Right lobe of liver (tissue), 4 donors: ENCODE measurements at regions not wholly inside any gene's neighbourhood (a gene's known extent, or its start where the extent isn't known, plus 50 kb on each side); places are given as distances from the start of the nearest gene placed in this dataset.

Experiments used
- CTCF ChIP-seq, 4 donors: fragments of 200-600 bp in 3 of 4; fragments of 450-650 bp in 1 of 4; IDR thresholded peaks; one replicate each; pipeline versions ENCODE4 v1.5.1 to v1.8.0; 2016 to 2022; ENCODE audit warnings: antibody characterized with exemption in 4 of 4, mild to moderate bottlenecking in 2 of 4
- POLR2A ChIP-seq: fragments of 450-650 bp; IDR thresholded peaks from one replicate; pipeline ENCODE4 v1.6.1; 2017; ENCODE audit warnings: antibody characterized with exemption, mild to moderate bottlenecking
- donor health status: DM: no; HTN: no; CAD: no.
- donor health status: DM: no; HTN: no; CAD: no.
- donor health status: DM: no; HTN: yes; CAD: no.

GRCh38 chr2:66889632-66889882, 454.6 kb downstream of the MEIS1 start:
- TF ChIP-seq CTCF (IDR thresholded peaks at IDR 0.05), result no peak
- no peak for TF ChIP-seq POLR2A
